DOHH2 (cell line): ENCODE measurements at regions not wholly inside any gene's neighbourhood (a gene's known extent, or its start where the extent isn't known, plus 50 kb on each side); places are given as distances from the start of the nearest gene placed in this dataset.
"Not testable (repeated sequence)": the region's sequence is repeated elsewhere in the genome, so short reads cannot be mapped to it uniquely, and the experiment has no call there.

ENCODE experiments used
- EZH2phosphoT487 ChIP-seq: fragments of 200-600 bp; sonication (generic); IDR thresholded peaks from 2 replicates; pipeline ENCODE4 v1.6.1; 2017; ENCODE audit warnings: borderline replicate concordance, mild to moderate bottlenecking, antibody characterized with exemption, low read length, moderate library complexity, mixed read lengths
- TF ChIP-seq, protein P1 (sequence below): fragments of 200-600 bp; sonication (generic); IDR thresholded peaks from one replicate; pipeline ENCODE4 v1.5.1; 2014; ENCODE audit warnings: antibody characterized with exemption, mild to moderate bottlenecking, low read depth, low read length; ENCODE audit not compliant: poor library complexity, severe bottlenecking

- TF ChIP-seq EZH2phosphoT487: not testable (repeated sequence)
- TF ChIP-seq, protein P1, sequence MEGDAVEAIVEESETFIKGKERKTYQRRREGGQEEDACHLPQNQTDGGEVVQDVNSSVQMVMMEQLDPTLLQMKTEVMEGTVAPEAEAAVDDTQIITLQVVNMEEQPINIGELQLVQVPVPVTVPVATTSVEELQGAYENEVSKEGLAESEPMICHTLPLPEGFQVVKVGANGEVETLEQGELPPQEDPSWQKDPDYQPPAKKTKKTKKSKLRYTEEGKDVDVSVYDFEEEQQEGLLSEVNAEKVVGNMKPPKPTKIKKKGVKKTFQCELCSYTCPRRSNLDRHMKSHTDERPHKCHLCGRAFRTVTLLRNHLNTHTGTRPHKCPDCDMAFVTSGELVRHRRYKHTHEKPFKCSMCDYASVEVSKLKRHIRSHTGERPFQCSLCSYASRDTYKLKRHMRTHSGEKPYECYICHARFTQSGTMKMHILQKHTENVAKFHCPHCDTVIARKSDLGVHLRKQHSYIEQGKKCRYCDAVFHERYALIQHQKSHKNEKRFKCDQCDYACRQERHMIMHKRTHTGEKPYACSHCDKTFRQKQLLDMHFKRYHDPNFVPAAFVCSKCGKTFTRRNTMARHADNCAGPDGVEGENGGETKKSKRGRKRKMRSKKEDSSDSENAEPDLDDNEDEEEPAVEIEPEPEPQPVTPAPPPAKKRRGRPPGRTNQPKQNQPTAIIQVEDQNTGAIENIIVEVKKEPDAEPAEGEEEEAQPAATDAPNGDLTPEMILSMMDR: not testable (repeated sequence)
Measured at GRCh38 chr14:37786114-37786625, 190.7 kb downstream of the TTC6 start.
